GM18861 (cell line): ENCODE measurements at regions not wholly inside any gene's neighbourhood (a gene's known extent, or its start where the extent isn't known, plus 50 kb on each side); places are given as distances from the start of the nearest gene placed in this dataset.
"Not testable (repeated sequence)": the region's sequence is repeated elsewhere in the genome, so short reads cannot be mapped to it uniquely, and the experiment has no call there.

ENCODE experiments used
- ATAC-seq: cut with Tn5 transposase; IDR thresholded peaks from one replicate; pipeline ENCODE4 v1.9.1; 2021; ENCODE audit not compliant: unreplicated experiment

GRCh38 chr6:28621268-28621667, 95.6 kb downstream of the GPX5 start:
- ATAC-seq: not testable (repeated sequence)

- not testable (repeated sequence) for ATAC-seq
Measured at GRCh38 chr6:28623242-28623641, 97.6 kb downstream of the GPX5 start.

GRCh38 chr6:28626386-28626785, 100.7 kb downstream of the GPX5 start:
- ATAC-seq: not testable (repeated sequence)

GRCh38 chr6:28632326-28632851, 106.7 kb downstream of the GPX5 start:
- no peak for ATAC-seq

- ATAC-seq: no peak
Measured at GRCh38 chr6:28633445-28634215, 107.9 kb downstream of the GPX5 start.

- ATAC-seq: no peak
Measured at GRCh38 chr6:28634411-28634760, 108.7 kb downstream of the GPX5 start.

- no peak for ATAC-seq
Measured at GRCh38 chr6:28634761-28635546, 109.3 kb downstream of the GPX5 start.

GRCh38 chr6:28635547-28636158, 110.0 kb downstream of the GPX5 start:
- no peak for ATAC-seq

GRCh38 chr6:28638787-28639430, 113.2 kb downstream of the GPX5 start:
- ATAC-seq: no peak

- ATAC-seq: not testable (repeated sequence)
Measured at GRCh38 chr6:28639445-28640290, 114.0 kb downstream of the GPX5 start.

GRCh38 chr6:28643017-28643740, 117.5 kb downstream of the GPX5 start:
- no peak for ATAC-seq

GRCh38 chr6:28646650-28647049, 121.0 kb downstream of the GPX5 start:
- ATAC-seq: no peak

GRCh38 chr6:28648035-28648877, 122.6 kb downstream of the GPX5 start:
- no peak for ATAC-seq

- no peak for ATAC-seq
Measured at GRCh38 chr6:28648878-28649375, 123.2 kb downstream of the GPX5 start.

- ATAC-seq: no peak
Measured at GRCh38 chr6:28651161-28651560, 125.5 kb downstream of the GPX5 start.

GRCh38 chr6:28653876-28654275, 128.2 kb downstream of the GPX5 start:
- no peak for ATAC-seq

- ATAC-seq: no peak
Measured at GRCh38 chr6:28655164-28655563, 129.5 kb downstream of the GPX5 start.

- ATAC-seq: no peak
Measured at GRCh38 chr6:28656715-28657114, 131.0 kb downstream of the GPX5 start.

- ATAC-seq: no peak
Measured at GRCh38 chr6:28657381-28657768, 131.7 kb downstream of the GPX5 start.
